ENCODE measurements at regions not wholly inside any gene's neighbourhood (a gene's known extent, or its start where the extent isn't known, plus 50 kb on each side); places are given as distances from the start of the nearest gene placed in this dataset.

GRCh38 chr12:74963867-74964331 is 245.7 kb downstream of the KCNC2 start:
- TF ChIP-seq CTCF (IDR thresholded peaks at IDR 0.05) (no peak), POLR2A (IDR thresholded peaks at IDR 0.05) (no peak)
